Effector CD4-positive, alpha-beta T cell (primary cell): ENCODE measurements at regions not wholly inside any gene's neighbourhood (a gene's known extent, or its start where the extent isn't known, plus 50 kb on each side); places are given as distances from the start of the nearest gene placed in this dataset.

Experiments
- DNase-seq: peaks from one replicate; pipeline ENCODE4 v3.0.0-alpha.2; 2020

DNA sequence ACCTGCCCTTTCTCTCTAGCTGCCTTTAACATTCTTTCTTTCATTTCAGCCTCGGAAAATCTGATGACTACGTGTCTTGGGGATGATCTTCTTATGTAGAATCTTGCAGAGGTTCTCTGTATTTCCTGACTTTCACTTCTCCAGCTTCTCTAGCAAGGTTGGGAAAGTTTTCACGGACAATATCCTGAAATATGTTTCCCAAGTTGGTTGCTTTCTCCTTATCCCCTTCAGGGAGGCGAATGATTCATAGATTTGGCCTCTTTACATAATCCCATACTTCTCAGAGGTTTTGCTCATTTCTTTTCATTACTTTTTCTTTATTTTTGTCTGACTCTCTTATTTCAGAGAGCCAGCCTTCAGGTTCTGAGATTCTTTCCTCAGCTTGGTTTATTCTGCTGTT is 62.1 kb upstream of the CCDC54 start:
- no peak for DNase-seq

DNA sequence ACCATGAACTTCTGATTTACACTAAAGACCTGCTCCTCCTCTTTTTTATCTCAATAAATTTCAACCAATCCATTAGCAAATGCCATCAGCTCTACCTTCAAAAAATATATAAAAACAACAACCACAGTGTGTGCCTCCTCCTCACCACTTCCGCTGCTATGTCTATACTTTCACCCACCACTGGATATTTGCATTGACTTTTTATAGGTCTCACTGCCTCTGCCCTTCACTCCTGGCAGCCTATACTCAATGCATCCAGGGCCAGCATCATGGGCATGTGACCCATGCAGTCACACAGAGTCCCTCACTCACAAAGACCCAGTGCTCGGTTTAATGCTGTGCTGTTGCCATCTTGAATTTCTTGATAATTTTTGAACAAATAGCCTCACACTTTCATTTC is 53.5 kb upstream of the CCDC54 start:
- DNase-seq, result no peak

DNA sequence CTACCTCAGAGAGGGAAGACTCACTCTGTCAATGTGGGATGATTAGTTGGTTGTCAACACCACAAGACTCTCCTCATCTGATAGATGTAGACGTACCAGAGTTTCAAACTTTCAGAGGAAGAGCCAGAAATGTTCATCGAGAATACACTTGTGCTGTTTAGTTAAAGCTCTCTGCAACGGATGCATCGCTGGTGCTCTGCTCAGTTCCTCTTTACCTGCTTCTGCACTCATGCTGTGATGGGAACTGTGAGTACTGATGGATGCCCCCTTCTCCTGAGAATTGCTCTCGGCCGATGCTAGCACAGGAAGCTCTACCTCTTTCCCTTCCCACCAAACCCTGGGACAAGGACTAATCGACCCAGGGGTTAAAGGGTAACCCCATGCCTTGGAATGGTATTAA is 51.8 kb upstream of the CCDC54 start:
- no peak for DNase-seq
